ENCODE measurements at regions not wholly inside any gene's neighbourhood (a gene's known extent, or its start where the extent isn't known, plus 50 kb on each side); places are given as distances from the start of the nearest gene placed in this dataset.

DNA sequence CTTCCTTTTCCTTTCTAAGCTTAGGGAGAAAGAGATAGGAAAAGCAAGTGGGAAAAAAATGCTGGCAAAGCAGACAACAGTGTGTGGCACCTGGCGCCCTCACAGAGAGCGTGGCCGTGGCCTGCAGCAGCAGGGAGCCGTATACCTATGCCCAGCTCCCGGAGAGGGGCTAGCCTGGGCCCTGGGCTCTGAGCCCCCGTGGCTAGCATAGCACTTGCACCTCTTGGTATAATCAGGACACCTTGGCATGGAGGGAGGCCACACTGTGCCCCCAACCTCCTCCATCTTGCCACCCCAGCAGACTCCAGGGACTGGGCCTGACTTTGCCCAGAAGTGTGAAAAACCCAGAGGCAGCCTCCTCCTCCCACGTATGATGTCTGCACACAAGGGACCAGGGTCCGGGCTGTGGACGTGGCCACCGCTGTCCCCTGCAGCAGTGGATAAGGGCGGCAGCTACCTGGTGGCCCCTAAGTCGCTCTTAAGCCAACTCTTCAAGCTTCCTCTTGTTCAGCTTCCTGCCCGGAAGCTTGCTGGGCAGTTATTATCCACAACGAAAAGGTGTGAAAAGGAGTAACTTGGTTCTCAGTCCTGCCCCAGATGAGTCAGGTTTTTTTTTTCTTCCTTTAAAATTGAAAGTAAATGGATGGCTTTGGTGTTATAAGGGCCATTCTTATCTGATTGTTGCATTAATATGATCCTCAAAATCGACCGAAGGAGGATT is 249.1 kb upstream of the PITRM1 start:
- CTCF ChIA-PET, result no interaction called here

More for the DNA sequence above, 249.1 kb upstream of the PITRM1 start:
- Histone ChIP-seq H4K91ac (ENCODE audit: insufficient read depth, low read depth, low read length) (no peak overlapping the region), H2BK20ac (ENCODE audit: low read depth, low read length) (no peak overlapping the region; the same call in 1 of the 2 replicates), H3K27ac (ENCODE audit: insufficient read depth, low read length) (no peak overlapping the region), H2AK9ac (replicated peaks; ENCODE audit: low read depth, low read length, poor library complexity) (no peak overlapping the region), H3K79me1 (ENCODE audit: low read depth in 1 of 2, low read length in 2 of 2) (no peaks in the 10 kb centered on the region), H3K9ac (ENCODE audit: low read depth, low read length) (no peak overlapping the region), H3K14ac (replicated peaks; ENCODE audit: low read depth, low read length) (no peak overlapping the region), H3K4ac (ENCODE audit: low read depth, low read length) (no peak overlapping the region), H2AK5ac (ENCODE audit: low read depth, low read length) (no peak overlapping the region), H3K4me3 (ENCODE audit: insufficient read depth, low read depth, low read length) (no peak overlapping the region), H4K8ac (ENCODE audit: low read depth in 2 of 2, low read length in 2 of 2) (no peak overlapping the region), H2BK15ac (ENCODE audit: low read depth, low read length) (no peak overlapping the region), H4K5ac (ENCODE audit: low read depth, low read length) (no peak overlapping the region), H3K23ac (ENCODE audit: low read depth, low read length) (no peak overlapping the region), H3K27me3 (ENCODE audit: control insufficient read depth, insufficient read depth, low read length) (no peaks in the 10 kb centered on the region), H2BK5ac (ENCODE audit: low read depth, low read length, poor library complexity, severe bottlenecking) (no peak overlapping the region), H3K9me1 (ENCODE audit: insufficient read depth, low read length) (peaks cover 10% of the 10 kb centered on the region; the same call in 1 of the 2 replicates), H3K4me2 (ENCODE audit: low read depth, low read length) (no peak overlapping the region), H2AFZ (replicated peaks; ENCODE audit: low read length, poor library complexity) (no peak overlapping the region), H3K4me1 (ENCODE audit: control insufficient read depth, insufficient read depth, low read length) (peaks cover 8% of the 10 kb centered on the region), H3K18ac (ENCODE audit: low read depth, low read length) (no peak overlapping the region), H4K20me1 (ENCODE audit: insufficient read depth, low read length) (no peaks in the 10 kb centered on the region), H3K9me3 (ENCODE audit: control insufficient read depth, insufficient read depth, low read length) (no peaks in the 10 kb centered on the region), H3K56ac (ENCODE audit: extremely low read depth, insufficient read depth, low read length) (no peak overlapping the region), H3K36me3 (ENCODE audit: control insufficient read depth, insufficient read depth, low read length) (no peaks in the 10 kb centered on the region), H2BK120ac (ENCODE audit: low read depth, low read length) (no peak overlapping the region)
- dilution Hi-C loops (cut with HindIII; ENCODE audit: low sequenced_read_pairs, unreplicated experiment) (no loop called here), intact Hi-C loops (cut with micrococcal nuclease) (no loop called here), in situ Hi-C loops (cut with MboI; ENCODE audit: low sequenced_read_pairs) (no loop called here)
- WGBS, 2 experiments (ENCODE audit: extremely low coverage in 2 of 2, insufficient read length in 1 of 2), result 98% methylated on average over 7 of the region's 16 CpGs; no CpG with 5 or more reads in 1 of the 2 experiments
- BruUV-seq (replicated peaks), result no TSS peak
- DNase-seq, result no peak
- no peak for TF ChIP-seq MAZ (IDR thresholded peaks at IDR 0.05; ENCODE audit: borderline replicate concordance, low read depth, low read length)
- TF ChIP-seq, protein P1, sequence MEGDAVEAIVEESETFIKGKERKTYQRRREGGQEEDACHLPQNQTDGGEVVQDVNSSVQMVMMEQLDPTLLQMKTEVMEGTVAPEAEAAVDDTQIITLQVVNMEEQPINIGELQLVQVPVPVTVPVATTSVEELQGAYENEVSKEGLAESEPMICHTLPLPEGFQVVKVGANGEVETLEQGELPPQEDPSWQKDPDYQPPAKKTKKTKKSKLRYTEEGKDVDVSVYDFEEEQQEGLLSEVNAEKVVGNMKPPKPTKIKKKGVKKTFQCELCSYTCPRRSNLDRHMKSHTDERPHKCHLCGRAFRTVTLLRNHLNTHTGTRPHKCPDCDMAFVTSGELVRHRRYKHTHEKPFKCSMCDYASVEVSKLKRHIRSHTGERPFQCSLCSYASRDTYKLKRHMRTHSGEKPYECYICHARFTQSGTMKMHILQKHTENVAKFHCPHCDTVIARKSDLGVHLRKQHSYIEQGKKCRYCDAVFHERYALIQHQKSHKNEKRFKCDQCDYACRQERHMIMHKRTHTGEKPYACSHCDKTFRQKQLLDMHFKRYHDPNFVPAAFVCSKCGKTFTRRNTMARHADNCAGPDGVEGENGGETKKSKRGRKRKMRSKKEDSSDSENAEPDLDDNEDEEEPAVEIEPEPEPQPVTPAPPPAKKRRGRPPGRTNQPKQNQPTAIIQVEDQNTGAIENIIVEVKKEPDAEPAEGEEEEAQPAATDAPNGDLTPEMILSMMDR (conservative IDR thresholded peaks at IDR 0.05; ENCODE audit: low read depth, low read length), result no peak
- TF ChIP-seq SMC3 (IDR thresholded peaks at IDR 0.05; ENCODE audit: low read depth, low read length), result no peak
- TF ChIP-seq RCOR1 (IDR thresholded peaks at IDR 0.05; ENCODE audit: insufficient replicate concordance, low read length), result no peak
- no peak for TF ChIP-seq POLR2A (IDR thresholded peaks at IDR 0.05; ENCODE audit: low read depth, low read length)
- no peak for TF ChIP-seq NFE2L2 (IDR thresholded peaks at IDR 0.05; ENCODE audit: low read depth, low read length)
- no peak for TF ChIP-seq MXI1 (IDR thresholded peaks at IDR 0.05; ENCODE audit: borderline replicate concordance, low read depth, low read length)
- TF ChIP-seq FOS (IDR thresholded peaks at IDR 0.05; ENCODE audit: low read depth, low read length), result no peak
- TF ChIP-seq, protein P2, sequence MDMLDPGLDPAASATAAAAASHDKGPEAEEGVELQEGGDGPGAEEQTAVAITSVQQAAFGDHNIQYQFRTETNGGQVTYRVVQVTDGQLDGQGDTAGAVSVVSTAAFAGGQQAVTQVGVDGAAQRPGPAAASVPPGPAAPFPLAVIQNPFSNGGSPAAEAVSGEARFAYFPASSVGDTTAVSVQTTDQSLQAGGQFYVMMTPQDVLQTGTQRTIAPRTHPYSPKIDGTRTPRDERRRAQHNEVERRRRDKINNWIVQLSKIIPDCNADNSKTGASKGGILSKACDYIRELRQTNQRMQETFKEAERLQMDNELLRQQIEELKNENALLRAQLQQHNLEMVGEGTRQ (IDR thresholded peaks at IDR 0.05; ENCODE audit: low read depth, low read length), result no peak
- TF ChIP-seq RAD21 (IDR thresholded peaks at IDR 0.05; ENCODE audit: low read length), result no peak
- no peak for TF ChIP-seq RFX5 (IDR thresholded peaks at IDR 0.05; ENCODE audit: low read depth, low read length)
- no peak for ATAC-seq (ENCODE audit: low read depth)
- POLR2A ChIA-PET (ENCODE audit: unreplicated experiment), result no interaction called here
